Gastrocnemius medialis (tissue), 4 donors: ENCODE measurements at regions not wholly inside any gene's neighbourhood (a gene's known extent, or its start where the extent isn't known, plus 50 kb on each side); places are given as distances from the start of the nearest gene placed in this dataset.

Source experiments
- POLR2A ChIP-seq, 2 donors: fragments of 450-650 bp; IDR thresholded peaks; one replicate each; pipeline ENCODE4 v1.6.1; 2017; ENCODE audit warnings: antibody characterized with exemption in 2 of 2, mild to moderate bottlenecking in 2 of 2, moderate library complexity in 2 of 2
- TF ChIP-seq, protein P1 (sequence below), 5 experiments: fragments of 450-650 bp in 3 of 5; fragments of 200-600 bp in 2 of 5; sonication (generic) in 2 of 5; IDR thresholded peaks in 4 of 5; conservative IDR thresholded peaks in 1 of 5; 1 replicate in 4 of 5; 2 replicates in 1 of 5; pipeline ENCODE4 v1.5.1; 2016 to 2019; ENCODE audit warnings: antibody characterized with exemption in 5 of 5, mild to moderate bottlenecking in 3 of 5, moderate library complexity in 3 of 5

DNA sequence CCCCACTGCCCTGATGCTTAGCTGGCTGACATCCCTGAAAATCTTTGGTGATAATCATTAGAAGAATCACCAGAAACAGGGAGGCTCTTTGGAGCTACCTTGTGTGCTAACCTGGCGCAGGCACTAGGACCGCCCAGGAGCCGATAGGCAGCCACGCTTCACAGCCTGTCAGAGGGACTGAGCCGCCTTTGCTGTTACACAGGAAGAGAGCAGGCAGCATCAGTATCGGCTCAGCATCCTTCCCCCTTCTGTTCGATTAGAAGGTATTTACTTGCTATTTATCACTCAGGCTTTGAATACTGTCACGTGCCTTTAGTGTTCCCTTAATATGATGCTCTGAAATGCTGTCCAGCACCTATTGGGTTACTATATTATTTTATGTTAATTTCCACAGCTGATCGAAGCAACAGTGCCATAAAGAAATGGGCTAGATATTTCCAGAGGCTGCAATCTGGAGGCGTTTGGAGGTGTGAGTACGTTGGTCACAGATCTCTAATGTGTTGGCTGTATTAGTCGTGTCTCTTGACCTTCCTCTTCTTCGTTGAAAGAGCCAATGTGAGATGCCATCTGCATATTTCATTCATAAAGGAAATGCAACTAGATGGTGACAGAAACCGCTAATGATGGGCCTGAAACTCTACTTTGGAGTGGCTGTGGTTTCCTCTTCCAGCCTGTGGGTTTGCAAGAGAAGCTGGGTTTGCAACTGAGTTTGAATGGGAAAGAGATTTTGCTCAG, 110.4 kb upstream of the RAB27B start:
- TF ChIP-seq, protein P1, sequence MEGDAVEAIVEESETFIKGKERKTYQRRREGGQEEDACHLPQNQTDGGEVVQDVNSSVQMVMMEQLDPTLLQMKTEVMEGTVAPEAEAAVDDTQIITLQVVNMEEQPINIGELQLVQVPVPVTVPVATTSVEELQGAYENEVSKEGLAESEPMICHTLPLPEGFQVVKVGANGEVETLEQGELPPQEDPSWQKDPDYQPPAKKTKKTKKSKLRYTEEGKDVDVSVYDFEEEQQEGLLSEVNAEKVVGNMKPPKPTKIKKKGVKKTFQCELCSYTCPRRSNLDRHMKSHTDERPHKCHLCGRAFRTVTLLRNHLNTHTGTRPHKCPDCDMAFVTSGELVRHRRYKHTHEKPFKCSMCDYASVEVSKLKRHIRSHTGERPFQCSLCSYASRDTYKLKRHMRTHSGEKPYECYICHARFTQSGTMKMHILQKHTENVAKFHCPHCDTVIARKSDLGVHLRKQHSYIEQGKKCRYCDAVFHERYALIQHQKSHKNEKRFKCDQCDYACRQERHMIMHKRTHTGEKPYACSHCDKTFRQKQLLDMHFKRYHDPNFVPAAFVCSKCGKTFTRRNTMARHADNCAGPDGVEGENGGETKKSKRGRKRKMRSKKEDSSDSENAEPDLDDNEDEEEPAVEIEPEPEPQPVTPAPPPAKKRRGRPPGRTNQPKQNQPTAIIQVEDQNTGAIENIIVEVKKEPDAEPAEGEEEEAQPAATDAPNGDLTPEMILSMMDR (IDR thresholded peaks at IDR 0.05 in 4 of 5, conservative IDR thresholded peaks at IDR 0.05 in 1 of 5), result no peak
- TF ChIP-seq POLR2A (IDR thresholded peaks at IDR 0.05), result no peak
